CD14-positive monocyte (primary cell): ENCODE measurements at regions not wholly inside any gene's neighbourhood (a gene's known extent, or its start where the extent isn't known, plus 50 kb on each side); places are given as distances from the start of the nearest gene placed in this dataset.

Experiments used
- DNase-seq, 3 donors: peaks; one replicate each; pipeline ENCODE4 v3.0.0-alpha.2; 2011 to 2022
- H2AFZ ChIP-seq: 2 replicates; pipeline ENCODE4 v1.6.0; 2012; ENCODE audit warnings: mild to moderate bottlenecking, low read depth, low read length, inconsistent platforms; ENCODE audit not compliant: insufficient read depth, poor library complexity, severe bottlenecking
- H3K27ac ChIP-seq, 2 donors: 1 replicate in 1 of 2; 2 replicates in 1 of 2; pipeline ENCODE4 v1.5.1; 2012 to 2013; ENCODE audit warnings: low read length in 2 of 2, control low read depth in 1 of 2, inconsistent platforms in 1 of 2, low read depth in 1 of 2, mild to moderate bottlenecking in 1 of 2
- H3K27me3 ChIP-seq, 2 donors: one replicate each; pipeline versions ENCODE4 v1.6.0 to v1.6.1; 2011 to 2013; ENCODE audit warnings: low read length in 2 of 2; ENCODE audit not compliant: control insufficient read depth in 2 of 2, insufficient read depth in 2 of 2
- H3K36me3 ChIP-seq, 2 donors: replicated peaks in 1 of 2; 1 replicate in 1 of 2; 2 replicates in 1 of 2; pipeline versions ENCODE4 v1.5.1 to v1.6.1; 2012 to 2013; ENCODE audit warnings: low read length in 2 of 2, control low read depth in 1 of 2, inconsistent platforms in 1 of 2, mild to moderate bottlenecking in 1 of 2; ENCODE audit not compliant: insufficient read depth in 2 of 2, control insufficient read depth in 1 of 2
- H3K4me1 ChIP-seq, 2 donors: 1 replicate in 1 of 2; 2 replicates in 1 of 2; pipeline versions ENCODE4 v1.5.1 to v1.6.1; 2012 to 2013; ENCODE audit warnings: low read length in 2 of 2, control low read depth in 1 of 2, inconsistent platforms in 1 of 2, mild to moderate bottlenecking in 1 of 2, moderate library complexity in 1 of 2; ENCODE audit not compliant: insufficient read depth in 2 of 2, control insufficient read depth in 1 of 2
- H3K4me2 ChIP-seq: replicated peaks from 2 replicates; pipeline ENCODE3; 2012; ENCODE audit warnings: low read length, moderate library complexity, mild to moderate bottlenecking; ENCODE audit not compliant: poor library complexity, severe bottlenecking; ENCODE audit errors: extremely low read depth
- H3K4me3 ChIP-seq, 3 experiments: fragments of 200-600 bp in 1 of 3; sonication (generic) in 1 of 3; replicated peaks in 1 of 3; 1 replicate in 2 of 3; 2 replicates in 1 of 3; pipeline ENCODE4 v1.5.1; 2011 to 2013; ENCODE audit warnings: low read length in 3 of 3, mild to moderate bottlenecking in 3 of 3, control low read depth in 2 of 3, low read depth in 2 of 3, inconsistent platforms in 1 of 3, moderate library complexity in 1 of 3
- H3K79me2 ChIP-seq: 2 replicates; pipeline ENCODE4 v1.6.0; 2012; ENCODE audit warnings: mild to moderate bottlenecking, control low read depth, inconsistent platforms, low read length, moderate library complexity; ENCODE audit not compliant: insufficient read depth
- H3K9ac ChIP-seq: 2 replicates; pipeline ENCODE4 v1.6.0; 2017; ENCODE audit warnings: low read length, mild to moderate bottlenecking; ENCODE audit not compliant: insufficient read depth, poor library complexity, severe bottlenecking
- H3K9me3 ChIP-seq, 2 donors: replicated peaks in 1 of 2; 1 replicate in 1 of 2; 2 replicates in 1 of 2; pipeline versions ENCODE4 v1.5.1 to v1.6.1; 2012 to 2013; ENCODE audit warnings: low read length in 2 of 2, control low read depth in 1 of 2; ENCODE audit not compliant: control insufficient read depth in 1 of 2, insufficient read depth in 1 of 2
- H4K20me1 ChIP-seq: 2 replicates; pipeline ENCODE4 v1.6.0; 2012; ENCODE audit warnings: mild to moderate bottlenecking, low read length, control low read depth, moderate library complexity; ENCODE audit not compliant: insufficient read depth
- H3K27ac Mint-ChIP-seq, 7 donors: one replicate each; pipeline ENCODE4 v1.8.0; 2020; ENCODE audit warnings: mild to moderate bottlenecking in 7 of 7, mixed read lengths in 7 of 7, moderate library complexity in 6 of 7, inconsistent platforms in 2 of 7
- H3K27me3 Mint-ChIP-seq, 3 donors: one replicate each; pipeline ENCODE4 v1.8.0; 2021 to 2022; ENCODE audit warnings: low read depth in 3 of 3, mild to moderate bottlenecking in 3 of 3, mixed read lengths in 3 of 3, moderate library complexity in 3 of 3, inconsistent platforms in 1 of 3
- H3K36me3 Mint-ChIP-seq, 2 donors: one replicate each; pipeline ENCODE4 v1.8.0; 2020; ENCODE audit warnings: mixed read lengths in 2 of 2, inconsistent platforms in 1 of 2, mild to moderate bottlenecking in 1 of 2
- H3K4me1 Mint-ChIP-seq: one replicate; pipeline ENCODE4 v1.8.0; 2020; ENCODE audit warnings: mild to moderate bottlenecking, mixed read lengths
- H3K4me3 Mint-ChIP-seq, 2 donors: one replicate each; pipeline ENCODE4 v1.8.0; 2020; ENCODE audit warnings: mild to moderate bottlenecking in 2 of 2, mixed read lengths in 2 of 2, moderate library complexity in 1 of 2
- H3K9me3 Mint-ChIP-seq, 7 donors: one replicate each; pipeline ENCODE4 v1.8.0; 2020 to 2022; ENCODE audit warnings: mixed read lengths in 7 of 7, mild to moderate bottlenecking in 6 of 7, moderate library complexity in 6 of 7, inconsistent platforms in 2 of 7
- CTCF ChIP-seq: fragments of 200-600 bp; IDR thresholded peaks from one replicate; pipeline ENCODE4 v1.8.0; 2022; ENCODE audit warnings: antibody characterized with exemption, mild to moderate bottlenecking
- WGBS: methylation state at CpG from one replicate; pipeline ENCODE4 v1.1.5; 2013; ENCODE audit warnings: missing lambda C conversion rate; ENCODE audit not compliant: insufficient coverage; 5-methylcytosine and 5-hydroxymethylcytosine counted together
- intact Hi-C, 2 donors: fragments of 100-400 bp; cut with micrococcal nuclease; formaldehyde crosslinking; loops; one replicate each; pipeline versions ENCODE4 v1.15.0 to v1.15.1; 2023

DNA sequence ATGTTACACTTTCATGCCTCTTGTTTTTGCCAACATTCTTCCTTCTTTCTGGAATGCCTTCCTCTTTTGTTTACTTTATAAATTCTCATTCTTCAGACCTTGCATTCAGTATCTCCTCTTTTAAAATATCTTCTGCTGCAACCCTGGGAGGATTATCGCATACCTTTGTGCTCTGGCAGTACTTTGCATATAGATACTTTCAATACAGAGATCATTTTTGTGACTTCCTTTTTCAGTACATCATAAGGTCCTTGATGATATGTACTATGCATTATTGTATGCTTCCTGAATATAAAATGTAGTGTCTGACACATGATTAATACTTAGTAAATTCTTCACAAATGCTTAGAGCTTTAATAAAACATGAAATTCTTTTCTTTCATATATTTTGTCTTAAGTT lies 538.7 kb downstream of the TRIB2 start:
- Histone ChIP-seq H3K4me2 (no peak overlapping the region), H3K4me3 (no peak overlapping the region), H3K27me3 (no peaks in the 10 kb centered on the region), H3K9ac (no peak overlapping the region), H3K4me1 (no peaks in the 10 kb centered on the region), H4K20me1 (no peaks in the 10 kb centered on the region), H3K36me3 (no peaks in the 10 kb centered on the region), H2AFZ (no peak overlapping the region), H3K79me2 (no peaks in the 10 kb centered on the region), H3K9me3 (no peaks in the 10 kb centered on the region), H3K27ac (no peak overlapping the region)
- no peaks in the 10 kb centered on the region for H3K27me3 Mint-ChIP-seq
- TF ChIP-seq CTCF = no peak
- H3K27ac Mint-ChIP-seq = no peak overlapping the region
- H3K36me3 Mint-ChIP-seq = no peaks in the 10 kb centered on the region
- H3K4me3 Mint-ChIP-seq = no peak overlapping the region
- DNase-seq = no peak
- no CpG with 5 or more reads among the region's 1 CpG for WGBS
- peaks cover 0 to 5% (median 0%) of the 10 kb centered on the region in 7 donors for H3K9me3 Mint-ChIP-seq
- no peaks in the 10 kb centered on the region for H3K4me1 Mint-ChIP-seq
- intact Hi-C loops = no loop called here

DNA sequence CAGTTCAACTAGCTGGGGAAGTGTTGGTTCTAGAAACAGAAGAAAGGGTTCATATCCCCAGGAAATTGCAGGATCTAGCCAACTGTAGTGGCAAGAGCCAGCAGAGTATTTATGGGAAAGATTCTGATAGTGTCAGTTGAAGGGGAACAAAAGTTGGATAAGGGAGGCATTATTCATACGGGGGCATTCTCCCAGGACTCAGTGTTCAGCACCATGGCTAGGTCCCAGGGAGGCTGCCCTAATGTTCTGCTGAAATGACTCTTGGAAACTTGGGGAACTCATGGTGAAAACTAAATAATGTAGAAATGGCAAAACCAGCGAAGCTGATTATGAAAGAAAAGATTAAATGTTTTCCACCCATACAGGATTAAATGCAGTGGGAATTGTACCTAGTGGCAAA lies 543.7 kb downstream of the TRIB2 start:
- Mint-ChIP-seq H3K27me3 (no peaks in the 10 kb centered on the region), H3K4me1 (no peaks in the 10 kb centered on the region), H3K27ac (no peak overlapping the region), H3K4me3 (no peak overlapping the region), H3K9me3 (peaks cover 0 to 11% (median 3%) of the 10 kb centered on the region in 7 donors), H3K36me3 (no peaks in the 10 kb centered on the region)
- Histone ChIP-seq H3K27me3 (no peaks in the 10 kb centered on the region), H2AFZ (no peak overlapping the region), H3K4me2 (no peak overlapping the region), H3K79me2 (no peaks in the 10 kb centered on the region), H3K9me3 (no peaks in the 10 kb centered on the region), H4K20me1 (no peaks in the 10 kb centered on the region), H3K4me3 (no peak overlapping the region), H3K9ac (no peak overlapping the region), H3K4me1 (no peaks in the 10 kb centered on the region), H3K27ac (no peak overlapping the region), H3K36me3 (no peaks in the 10 kb centered on the region)
- intact Hi-C loops = no loop called here
- no peak for TF ChIP-seq CTCF
- no peak for DNase-seq
- WGBS = 40% methylated on average over 1 of the region's 2 CpGs
